Fibroblast of mammary gland (primary cell): ENCODE measurements at regions not wholly inside any gene's neighbourhood (a gene's known extent, or its start where the extent isn't known, plus 50 kb on each side); places are given as distances from the start of the nearest gene placed in this dataset.
"Not testable (repeated sequence)": the region's sequence is repeated elsewhere in the genome, so short reads cannot be mapped to it uniquely, and the experiment has no call there.

ENCODE experiments used
- DNase-seq: peaks from one replicate; pipeline ENCODE4 v3.0.0-alpha.2; 2010; ENCODE audit warnings: low read depth
- H3K4me3 ChIP-seq: 2 replicates; pipeline ENCODE4 v1.5.1; 2011; ENCODE audit warnings: low read depth, mild to moderate bottlenecking, low read length, moderate library complexity; ENCODE audit not compliant: control insufficient read depth
- TF ChIP-seq, protein P1 (sequence below): conservative IDR thresholded peaks from 2 replicates; pipeline ENCODE4 v1.5.1; 2011; ENCODE audit warnings: low read depth, low read length, inconsistent platforms; ENCODE audit not compliant: control insufficient read depth, insufficient read depth

DNA sequence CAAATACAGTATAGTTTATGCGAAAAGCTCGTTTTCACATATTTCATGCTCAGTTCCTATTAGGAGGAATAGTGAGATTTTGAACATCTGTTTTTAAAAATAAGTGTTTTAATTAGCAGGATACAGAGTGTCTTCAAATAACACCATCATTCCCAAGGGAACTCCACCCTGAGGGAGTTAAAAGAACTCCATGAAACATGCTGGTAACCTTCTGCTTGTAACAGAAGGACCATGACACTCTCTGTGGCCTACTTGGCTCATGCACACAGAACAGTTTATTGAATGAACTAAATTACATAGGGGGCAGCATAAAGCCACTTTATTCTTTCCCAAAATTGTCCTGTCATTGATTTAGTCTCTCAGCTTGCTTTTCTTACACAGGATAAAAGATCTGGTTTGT lies 809.5 kb upstream of the SLITRK6 start:
- H3K4me3 ChIP-seq, result no peak overlapping the region
- TF ChIP-seq, protein P1, sequence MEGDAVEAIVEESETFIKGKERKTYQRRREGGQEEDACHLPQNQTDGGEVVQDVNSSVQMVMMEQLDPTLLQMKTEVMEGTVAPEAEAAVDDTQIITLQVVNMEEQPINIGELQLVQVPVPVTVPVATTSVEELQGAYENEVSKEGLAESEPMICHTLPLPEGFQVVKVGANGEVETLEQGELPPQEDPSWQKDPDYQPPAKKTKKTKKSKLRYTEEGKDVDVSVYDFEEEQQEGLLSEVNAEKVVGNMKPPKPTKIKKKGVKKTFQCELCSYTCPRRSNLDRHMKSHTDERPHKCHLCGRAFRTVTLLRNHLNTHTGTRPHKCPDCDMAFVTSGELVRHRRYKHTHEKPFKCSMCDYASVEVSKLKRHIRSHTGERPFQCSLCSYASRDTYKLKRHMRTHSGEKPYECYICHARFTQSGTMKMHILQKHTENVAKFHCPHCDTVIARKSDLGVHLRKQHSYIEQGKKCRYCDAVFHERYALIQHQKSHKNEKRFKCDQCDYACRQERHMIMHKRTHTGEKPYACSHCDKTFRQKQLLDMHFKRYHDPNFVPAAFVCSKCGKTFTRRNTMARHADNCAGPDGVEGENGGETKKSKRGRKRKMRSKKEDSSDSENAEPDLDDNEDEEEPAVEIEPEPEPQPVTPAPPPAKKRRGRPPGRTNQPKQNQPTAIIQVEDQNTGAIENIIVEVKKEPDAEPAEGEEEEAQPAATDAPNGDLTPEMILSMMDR, result no peak
- DNase-seq, result no peak

DNA sequence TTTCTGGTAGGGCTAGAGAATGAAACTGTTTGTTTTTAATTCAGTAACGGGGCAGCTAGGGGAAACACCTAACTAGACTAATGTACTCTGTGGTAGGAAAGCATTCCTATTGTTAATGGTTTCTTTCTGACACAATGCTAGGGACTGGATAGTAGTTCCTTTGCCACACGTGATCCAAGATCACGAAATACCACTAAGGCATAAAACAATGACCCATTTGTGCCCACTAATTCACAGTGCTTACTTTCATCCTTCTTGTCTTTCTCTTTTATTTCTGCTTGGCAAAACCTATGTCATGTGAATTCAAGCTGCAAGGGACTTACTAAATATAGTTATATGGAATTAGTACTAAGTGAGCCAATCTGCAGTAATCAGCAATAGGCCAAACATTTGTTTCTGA lies 834.1 kb upstream of the SLITRK6 start:
- H3K4me3 ChIP-seq, result no peak overlapping the region
- DNase-seq, result no peak
- TF ChIP-seq, protein P1, result no peak

DNA sequence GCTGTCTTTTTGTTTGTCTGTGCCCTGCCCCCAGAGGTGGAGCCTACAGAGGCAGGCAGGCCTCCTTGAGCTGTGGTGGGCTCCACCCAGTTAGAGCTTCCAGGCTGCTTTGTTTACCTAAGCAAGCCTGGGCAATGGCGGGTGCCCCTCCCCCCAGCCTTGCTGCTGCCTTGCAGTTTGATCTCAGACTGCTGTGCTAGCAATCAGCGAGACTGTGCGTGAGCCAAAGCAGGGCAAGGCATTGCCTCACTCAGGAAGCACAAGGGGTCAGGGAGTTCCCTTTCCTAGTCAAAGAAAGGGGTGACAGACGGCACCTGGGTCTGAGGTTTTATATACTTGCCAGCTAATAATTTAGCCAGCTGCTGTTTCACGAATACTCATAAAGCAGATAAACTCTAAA lies 852.0 kb upstream of the SLITRK6 start:
- not testable (repeated sequence) for DNase-seq, H3K4me3 ChIP-seq

DNA sequence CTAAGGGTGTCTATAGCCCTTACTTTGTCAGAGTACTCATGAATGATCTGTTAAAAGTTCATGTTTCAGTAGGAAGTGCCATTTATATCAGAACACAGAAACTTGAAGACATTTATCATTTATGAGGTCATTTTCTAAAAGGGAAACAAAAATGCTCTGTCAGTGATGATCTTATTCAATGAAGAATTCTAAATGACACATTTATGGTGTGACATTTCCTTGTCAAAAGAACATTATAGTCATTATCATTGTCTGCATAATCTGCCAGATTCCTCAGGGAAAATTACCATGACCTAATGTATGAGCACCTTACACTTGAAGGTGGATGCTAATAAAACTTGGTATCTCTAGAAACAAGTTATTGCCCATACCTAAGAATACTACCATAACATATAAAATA lies 853.8 kb upstream of the SLITRK6 start:
- DNase-seq, result no peak
- TF ChIP-seq, protein P1, result no peak
- no peak overlapping the region for H3K4me3 ChIP-seq

DNA sequence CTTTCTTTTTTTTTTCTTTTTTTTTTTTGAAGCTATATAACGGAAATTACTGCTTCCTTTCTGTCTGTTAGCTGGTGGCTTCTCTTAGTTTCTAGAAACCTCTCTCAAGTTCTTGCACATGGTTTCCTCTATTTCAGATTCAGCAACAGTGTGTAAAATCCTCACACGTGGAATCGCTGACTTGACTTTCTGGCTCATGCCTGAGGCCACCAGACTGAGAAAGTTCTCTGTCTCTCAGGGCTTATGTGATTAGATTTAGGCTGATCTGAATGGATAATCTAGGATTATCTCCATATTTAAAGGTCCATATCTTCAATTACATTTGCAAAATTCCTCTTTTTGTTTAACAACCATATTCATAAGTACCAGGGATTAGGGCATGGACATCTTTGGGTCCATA lies 856.3 kb upstream of the SLITRK6 start:
- no peak for DNase-seq
- TF ChIP-seq, protein P1, result no peak
- no peak overlapping the region for H3K4me3 ChIP-seq

GRCh38 chr13:86660090-86660489 lies 860.9 kb upstream of the SLITRK6 start:
- H3K4me3 ChIP-seq, result no peak overlapping the region
- no peak for DNase-seq
- TF ChIP-seq, protein P1, result no peak

DNA sequence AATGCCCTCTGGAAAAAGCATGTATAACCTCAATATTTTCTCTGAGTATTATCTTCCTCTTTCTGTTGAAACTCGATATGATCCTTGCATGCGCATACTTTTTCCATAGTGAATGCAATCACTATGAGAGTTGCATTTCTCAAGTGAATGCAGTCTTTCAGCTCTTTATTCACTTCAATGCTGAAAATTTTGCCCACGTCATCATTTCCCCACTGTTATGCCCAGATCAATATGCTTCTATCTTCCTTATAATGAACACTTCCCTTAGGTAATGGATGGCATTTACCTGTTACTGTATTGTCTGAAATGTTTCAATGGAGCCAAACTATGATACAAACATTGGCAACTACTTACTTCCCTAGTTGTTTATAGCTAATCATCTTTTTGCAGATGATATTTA lies 866.6 kb upstream of the SLITRK6 start:
- TF ChIP-seq, protein P1, result no peak
- DNase-seq, result no peak
- no peak overlapping the region for H3K4me3 ChIP-seq

DNA sequence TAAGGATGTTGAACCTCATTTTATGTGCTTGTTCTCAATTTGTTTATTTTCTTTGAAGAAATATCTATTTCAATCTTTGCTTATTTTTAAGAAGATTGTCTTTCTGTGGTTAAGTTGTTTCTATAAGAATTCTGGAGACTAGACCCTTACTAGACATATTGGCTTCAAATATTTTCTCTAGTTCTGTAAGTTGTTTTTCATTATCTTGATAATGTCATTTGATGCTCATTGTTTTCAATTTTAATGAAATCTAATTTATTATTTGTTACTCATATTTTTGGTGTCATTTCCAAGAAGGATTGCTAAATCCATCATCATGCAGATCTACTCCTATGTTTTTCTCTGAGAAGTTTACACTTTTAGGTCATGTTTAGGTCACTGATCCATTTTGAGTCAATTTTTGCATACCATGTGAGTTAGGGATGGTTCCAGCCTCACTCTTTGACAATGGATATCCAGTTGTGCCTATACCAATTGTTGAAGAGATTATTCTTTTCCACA lies 874.8 kb upstream of the SLITRK6 start:
- DNase-seq, result no peak
- TF ChIP-seq, protein P1, result no peak
- H3K4me3 ChIP-seq, result no peak overlapping the region
